GM23338 (cell line): ENCODE measurements at regions not wholly inside any gene's neighbourhood (a gene's known extent, or its start where the extent isn't known, plus 50 kb on each side); places are given as distances from the start of the nearest gene placed in this dataset.

Source experiments
- ATAC-seq: fragments of 200-7000 bp; cut with Tn5 transposase; 3 replicates; pipeline ENCODE4 v1.9.1; 2020
- DNase-seq: peaks from one replicate; pipeline ENCODE4 v3.0.0-alpha.2; 2015; ENCODE audit warnings: low spot score
- H2AFZ ChIP-seq: fragments of 200-600 bp; sonication (generic); 2 replicates; pipeline ENCODE4 v1.8.0; 2016; ENCODE audit warnings: antibody characterized with exemption, mild to moderate bottlenecking, moderate library complexity
- H3F3A ChIP-seq: fragments of 200-600 bp; sonication (generic); replicated peaks from 2 replicates; pipeline ENCODE4 v1.8.0; 2017; ENCODE audit warnings: antibody characterized with exemption, mixed run types, low read depth
- H3K27ac ChIP-seq: fragments of 200-600 bp; sonication (generic); 2 replicates; pipeline ENCODE4 v1.6.1; 2016; ENCODE audit warnings: low read depth
- H3K27me3 ChIP-seq: fragments of 200-600 bp; sonication (generic); 2 replicates; pipeline ENCODE4 v1.8.0; 2016; ENCODE audit warnings: mild to moderate bottlenecking, mixed run types, moderate library complexity; ENCODE audit not compliant: insufficient read depth
- H3K36me3 ChIP-seq: fragments of 200-600 bp; sonication (generic); 2 replicates; pipeline ENCODE4 v1.8.0; 2016; ENCODE audit warnings: mild to moderate bottlenecking; ENCODE audit not compliant: insufficient read depth
- H3K4me1 ChIP-seq: fragments of 200-600 bp; sonication (generic); 2 replicates; pipeline ENCODE4 v1.8.0; 2016; ENCODE audit warnings: mild to moderate bottlenecking, moderate library complexity; ENCODE audit not compliant: insufficient read depth
- H3K4me2 ChIP-seq: fragments of 200-600 bp; sonication (generic); 2 replicates; pipeline ENCODE4 v1.7.1; 2017; ENCODE audit warnings: mixed run types
- H3K4me3 ChIP-seq: fragments of 200-600 bp; sonication (generic); 2 replicates; pipeline ENCODE4 v1.6.1; 2016; ENCODE audit warnings: mixed run types
- H3K79me2 ChIP-seq: fragments of 200-600 bp; sonication (generic); replicated peaks from 2 replicates; pipeline ENCODE4 v1.8.0; 2017; ENCODE audit warnings: mild to moderate bottlenecking; ENCODE audit not compliant: insufficient read depth
- H3K9me2 ChIP-seq: fragments of 200-600 bp; sonication (generic); 2 replicates; pipeline ENCODE4 v1.8.0; 2017; ENCODE audit not compliant: insufficient read depth
- H4K20me1 ChIP-seq: fragments of 200-600 bp; sonication (generic); replicated peaks from 2 replicates; pipeline ENCODE4 v1.8.0; 2017; ENCODE audit warnings: mild to moderate bottlenecking; ENCODE audit not compliant: insufficient read depth
- H3K27ac Mint-ChIP-seq: 2 replicates; pipeline ENCODE4 v1.8.0; 2020; ENCODE audit warnings: inconsistent platforms, mild to moderate bottlenecking, moderate library complexity, mixed read lengths
- H3K27me3 Mint-ChIP-seq: 3 replicates; pipeline ENCODE4 v1.8.0; 2022; ENCODE audit warnings: low read depth, mild to moderate bottlenecking, moderate library complexity, mixed read lengths, inconsistent platforms; ENCODE audit not compliant: insufficient read depth, poor library complexity
- H3K36me3 Mint-ChIP-seq: 3 replicates; pipeline ENCODE4 v1.8.0; 2021; ENCODE audit warnings: low read depth, mild to moderate bottlenecking, inconsistent platforms, moderate library complexity, mixed read lengths
- H3K4me1 Mint-ChIP-seq: 3 replicates; pipeline ENCODE4 v1.8.0; 2020; ENCODE audit warnings: mild to moderate bottlenecking, inconsistent platforms, mixed read lengths
- H3K4me3 Mint-ChIP-seq: 3 replicates; pipeline ENCODE4 v1.8.0; 2021; ENCODE audit warnings: moderate library complexity, mild to moderate bottlenecking, inconsistent platforms, mixed read lengths
- H3K9me3 Mint-ChIP-seq: 3 replicates; pipeline ENCODE4 v1.8.0; 2020; ENCODE audit warnings: moderate library complexity, mild to moderate bottlenecking, inconsistent platforms, mixed read lengths
- CTCF ChIP-seq, 2 experiments: fragments of 200-600 bp in 1 of 2; sonication (generic) in 1 of 2; conservative IDR thresholded peaks; 2 replicates each; pipeline versions ENCODE4 v1.5.1 to v1.6.1; 2016 to 2017; ENCODE audit warnings: antibody characterized with exemption in 2 of 2, low read depth in 2 of 2, mild to moderate bottlenecking in 2 of 2, moderate library complexity in 1 of 2
- EZH2 ChIP-seq: fragments of 200-600 bp; sonication (generic); IDR thresholded peaks from one replicate; pipeline ENCODE4 v1.8.0; 2017; ENCODE audit warnings: antibody characterized with exemption, mild to moderate bottlenecking, low read depth; ENCODE audit not compliant: unreplicated experiment
- EZH2phosphoT487 ChIP-seq: fragments of 200-600 bp; sonication (generic); IDR thresholded peaks from one replicate; pipeline ENCODE4 v1.8.1; 2018; ENCODE audit warnings: antibody characterized with exemption; ENCODE audit not compliant: unreplicated experiment
- POLR2AphosphoS5 ChIP-seq: IDR thresholded peaks from 2 replicates; pipeline ENCODE4 v1.6.1; 2016; ENCODE audit warnings: antibody characterized with exemption, low read depth
- REST ChIP-seq: IDR thresholded peaks from one replicate; pipeline ENCODE4 v1.6.1; 2018; ENCODE audit warnings: antibody characterized with exemption; ENCODE audit not compliant: unreplicated experiment
- ZNF114 ChIP-seq: fragments of 250-450 bp; sonication (Bioruptor Pico); IDR thresholded peaks from 2 replicates; pipeline ENCODE4 v1.5.0; 2020; ENCODE audit warnings: mild to moderate bottlenecking, moderate library complexity
- ZNF331 ChIP-seq: fragments of 250-450 bp; sonication (Bioruptor Pico); IDR thresholded peaks from 2 replicates; pipeline ENCODE4 v1.5.0; 2020; ENCODE audit warnings: low read depth, mild to moderate bottlenecking, moderate library complexity
- ZNF462 ChIP-seq: fragments of 250-450 bp; sonication (Bioruptor Pico); IDR thresholded peaks from 2 replicates; pipeline ENCODE4 v1.5.0; 2020; ENCODE audit warnings: mild to moderate bottlenecking, moderate library complexity

- Histone ChIP-seq H3F3A (no peaks in the 10 kb centered on the region), H4K20me1 (no peaks in the 10 kb centered on the region), H3K4me3 (no peak overlapping the region), H3K4me2 (peak overlapping the region; percentile 56), H2AFZ (no peak overlapping the region), H3K27me3 (no peaks in the 10 kb centered on the region), H3K4me1 (peaks cover 55% of the 10 kb centered on the region), H3K27ac (no peak overlapping the region), H3K9me2 (no peaks in the 10 kb centered on the region), H3K79me2 (no peaks in the 10 kb centered on the region), H3K36me3 (no peaks in the 10 kb centered on the region)
- TF ChIP-seq POLR2AphosphoS5 (no peak), ZNF462 (CRISPR knock-in tag) (no peak), CTCF (conservative IDR thresholded peaks at IDR 0.05; ENCODE audit: low read depth in 2 of 2) (no peak), REST (no peak), ZNF331 (no peak), EZH2phosphoT487 (no peak), ZNF114 (no peak), EZH2 (no peak)
- no peak for DNase-seq
- Mint-ChIP-seq H3K4me3 (no peak overlapping the region), H3K27me3 (peaks cover 3% of the 10 kb centered on the region), H3K4me1 (peaks cover 47% of the 10 kb centered on the region), H3K36me3 (no peaks in the 10 kb centered on the region), H3K9me3 (no peaks in the 10 kb centered on the region), H3K27ac (no peak overlapping the region)
- ATAC-seq: no peak
Measured at GRCh38 chr5:126373375-126374108, 49.7 kb upstream of the GRAMD2B start.
